ENCODE measurements at regions not wholly inside any gene's neighbourhood (a gene's known extent, or its start where the extent isn't known, plus 50 kb on each side); places are given as distances from the start of the nearest gene placed in this dataset.

DNA sequence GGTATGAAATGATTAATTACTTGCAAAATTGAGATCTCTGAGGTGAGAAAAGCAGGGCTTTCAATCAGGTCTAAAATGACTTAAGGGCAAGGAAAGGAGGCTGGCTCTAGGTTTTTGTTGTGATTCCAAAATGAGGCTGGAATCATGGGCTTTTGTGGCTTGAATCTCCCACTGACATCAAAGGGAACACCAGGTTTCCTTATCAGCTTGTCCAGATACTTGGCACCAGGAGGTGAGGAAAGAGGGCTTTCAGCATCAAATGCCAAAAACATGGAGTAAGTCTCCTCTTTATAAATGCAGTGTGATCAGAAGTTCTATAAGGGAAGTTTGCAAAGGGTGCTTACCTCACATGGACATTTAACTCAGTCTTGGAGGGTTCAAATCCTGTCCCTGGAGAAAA is 402.3 kb downstream of the NDFIP2 start:
- TF ChIP-seq, protein P1, sequence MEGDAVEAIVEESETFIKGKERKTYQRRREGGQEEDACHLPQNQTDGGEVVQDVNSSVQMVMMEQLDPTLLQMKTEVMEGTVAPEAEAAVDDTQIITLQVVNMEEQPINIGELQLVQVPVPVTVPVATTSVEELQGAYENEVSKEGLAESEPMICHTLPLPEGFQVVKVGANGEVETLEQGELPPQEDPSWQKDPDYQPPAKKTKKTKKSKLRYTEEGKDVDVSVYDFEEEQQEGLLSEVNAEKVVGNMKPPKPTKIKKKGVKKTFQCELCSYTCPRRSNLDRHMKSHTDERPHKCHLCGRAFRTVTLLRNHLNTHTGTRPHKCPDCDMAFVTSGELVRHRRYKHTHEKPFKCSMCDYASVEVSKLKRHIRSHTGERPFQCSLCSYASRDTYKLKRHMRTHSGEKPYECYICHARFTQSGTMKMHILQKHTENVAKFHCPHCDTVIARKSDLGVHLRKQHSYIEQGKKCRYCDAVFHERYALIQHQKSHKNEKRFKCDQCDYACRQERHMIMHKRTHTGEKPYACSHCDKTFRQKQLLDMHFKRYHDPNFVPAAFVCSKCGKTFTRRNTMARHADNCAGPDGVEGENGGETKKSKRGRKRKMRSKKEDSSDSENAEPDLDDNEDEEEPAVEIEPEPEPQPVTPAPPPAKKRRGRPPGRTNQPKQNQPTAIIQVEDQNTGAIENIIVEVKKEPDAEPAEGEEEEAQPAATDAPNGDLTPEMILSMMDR (IDR thresholded peaks at IDR 0.05 in 8 of 11, conservative IDR thresholded peaks at IDR 0.05 in 3 of 11) = no peak
- no peak for TF ChIP-seq POLR2AphosphoS5 (IDR thresholded peaks at IDR 0.05)
- no peak for TF ChIP-seq POLR2A (IDR thresholded peaks at IDR 0.05)

Data from spleen (tissue), 7 donors.